Stimulated activated CD4-positive, alpha-beta T cell treated with anti-CD3 and anti-CD28 coated beads, TNF-alpha, amount 100 ng/mL, for 1 hour (primary cell): ENCODE measurements at regions not wholly inside any gene's neighbourhood (a gene's known extent, or its start where the extent isn't known, plus 50 kb on each side); places are given as distances from the start of the nearest gene placed in this dataset.
"Not testable (repeated sequence)": the region's sequence is repeated elsewhere in the genome, so short reads cannot be mapped to it uniquely, and the experiment has no call there.

Experiments used
- DNase-seq, 3 donors: peaks; one replicate each; pipeline ENCODE4 v3.0.0-alpha.2; 2020; ENCODE audit warnings: low read depth in 3 of 3, low spot score in 1 of 3

DNA sequence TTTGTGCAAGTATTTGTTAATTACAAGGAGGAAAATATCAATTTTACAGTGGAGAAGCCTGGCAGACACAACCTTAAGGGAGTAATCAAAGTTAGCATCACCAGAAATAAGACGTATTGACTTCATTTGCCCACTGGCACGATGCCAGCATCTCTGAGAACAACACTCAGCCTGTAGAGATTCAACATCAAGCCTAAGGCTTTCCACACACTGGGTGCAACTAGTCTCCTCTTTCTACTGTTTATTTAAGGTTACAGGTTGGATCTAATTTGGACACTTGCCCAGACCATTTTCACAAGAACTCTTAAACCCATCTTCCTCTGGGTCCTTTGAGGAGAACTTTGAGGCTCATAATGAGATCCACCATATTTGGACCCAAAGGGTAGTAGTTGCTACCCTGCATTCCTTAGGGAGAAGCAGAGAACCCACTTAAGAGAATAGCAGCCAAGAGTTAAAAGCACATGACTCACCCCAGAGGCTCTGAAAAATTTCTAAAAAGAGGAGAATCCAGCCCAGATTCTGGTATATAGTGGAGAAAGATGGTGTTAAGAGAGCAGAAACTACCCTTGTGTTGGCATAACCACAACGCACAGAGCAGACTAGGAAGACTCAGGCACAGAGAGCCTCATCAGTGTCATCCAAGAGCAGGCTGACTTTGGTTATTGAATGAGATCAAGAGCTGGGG lies 97.3 kb downstream of the CCDC71L start:
- DNase-seq, result no peak

DNA sequence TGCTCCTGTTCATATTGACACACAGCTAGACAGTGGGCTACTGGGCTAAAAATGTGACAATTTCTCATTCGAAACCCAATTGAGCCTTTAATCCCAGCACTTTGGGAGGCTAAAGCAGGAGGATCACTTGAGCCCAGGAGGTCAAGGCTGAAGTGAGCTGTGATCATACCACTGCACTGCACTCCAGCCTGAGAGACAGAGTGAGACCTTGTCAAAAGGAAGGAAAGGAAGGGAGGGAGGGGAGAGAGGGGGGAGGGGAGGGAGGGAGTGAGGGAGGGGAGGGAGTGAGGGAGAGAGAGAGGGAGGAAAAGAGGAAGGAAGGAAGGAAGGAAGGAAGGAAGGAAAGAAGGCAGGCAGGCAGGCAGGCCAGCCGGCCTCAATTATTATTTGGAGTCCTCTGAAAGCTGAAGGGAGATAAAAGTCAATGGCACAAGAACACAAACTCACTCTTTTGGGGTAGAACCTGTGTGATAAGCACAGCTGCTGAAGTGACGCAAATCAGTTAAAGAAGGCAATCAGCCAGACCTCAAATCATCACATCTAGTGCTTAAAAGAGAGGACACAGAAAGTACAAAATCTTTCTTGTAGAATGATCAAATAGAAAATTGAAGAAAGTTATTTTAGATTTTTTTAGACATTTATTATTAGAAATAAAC lies 98.1 kb downstream of the CCDC71L start:
- DNase-seq, result no peak

- DNase-seq, result no peak
Observed at GRCh38 chr7:106561666-106562411, 99.1 kb downstream of the CCDC71L start.

GRCh38 chr7:106561151-106561550 lies 99.8 kb downstream of the CCDC71L start:
- no peak for DNase-seq

DNA sequence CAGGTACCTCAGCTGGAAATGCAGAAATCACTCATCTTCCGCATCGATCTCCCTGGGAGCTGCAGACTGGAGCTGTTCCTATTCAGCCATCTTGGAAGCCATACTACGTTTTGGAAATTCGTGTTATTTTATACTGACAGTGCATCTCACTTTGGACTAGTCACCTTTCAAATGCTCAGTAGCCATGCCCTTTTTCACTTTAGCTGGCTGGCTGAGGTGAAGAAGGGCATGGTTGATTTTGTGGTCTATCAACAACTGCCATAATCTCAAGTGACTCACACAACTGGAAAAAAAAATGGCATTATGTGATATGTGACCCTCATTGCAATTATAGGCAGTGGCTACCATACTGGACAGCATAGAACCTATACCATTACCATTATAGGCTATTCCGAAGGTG lies 100.5 kb downstream of the CCDC71L start:
- DNase-seq, result no peak

- DNase-seq, result not testable (repeated sequence)
Observed at GRCh38 chr7:106556244-106556643, 104.7 kb downstream of the CCDC71L start.

DNA sequence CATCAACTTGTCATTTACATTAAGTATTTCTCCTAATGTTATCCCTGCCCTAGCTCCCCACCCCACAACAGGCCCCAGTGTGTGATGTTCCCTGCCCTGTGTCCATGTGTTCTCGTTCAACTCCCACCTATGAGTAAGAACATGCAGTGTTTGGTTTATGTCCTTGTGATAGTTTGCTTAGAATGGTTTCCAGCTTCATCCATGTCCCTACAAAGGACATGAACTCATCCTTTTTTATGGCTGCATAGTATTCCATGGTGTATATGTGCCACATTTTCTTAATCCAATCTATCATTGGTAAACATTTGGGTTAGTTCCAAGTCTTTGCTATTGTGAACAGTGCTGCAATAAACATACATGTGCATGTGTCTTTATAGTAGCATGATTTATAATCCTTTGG lies 106.3 kb downstream of the CCDC71L start:
- DNase-seq, result not testable (repeated sequence)

GRCh38 chr7:106553446-106553836 lies 107.5 kb downstream of the CCDC71L start:
- DNase-seq, result no peak

DNA sequence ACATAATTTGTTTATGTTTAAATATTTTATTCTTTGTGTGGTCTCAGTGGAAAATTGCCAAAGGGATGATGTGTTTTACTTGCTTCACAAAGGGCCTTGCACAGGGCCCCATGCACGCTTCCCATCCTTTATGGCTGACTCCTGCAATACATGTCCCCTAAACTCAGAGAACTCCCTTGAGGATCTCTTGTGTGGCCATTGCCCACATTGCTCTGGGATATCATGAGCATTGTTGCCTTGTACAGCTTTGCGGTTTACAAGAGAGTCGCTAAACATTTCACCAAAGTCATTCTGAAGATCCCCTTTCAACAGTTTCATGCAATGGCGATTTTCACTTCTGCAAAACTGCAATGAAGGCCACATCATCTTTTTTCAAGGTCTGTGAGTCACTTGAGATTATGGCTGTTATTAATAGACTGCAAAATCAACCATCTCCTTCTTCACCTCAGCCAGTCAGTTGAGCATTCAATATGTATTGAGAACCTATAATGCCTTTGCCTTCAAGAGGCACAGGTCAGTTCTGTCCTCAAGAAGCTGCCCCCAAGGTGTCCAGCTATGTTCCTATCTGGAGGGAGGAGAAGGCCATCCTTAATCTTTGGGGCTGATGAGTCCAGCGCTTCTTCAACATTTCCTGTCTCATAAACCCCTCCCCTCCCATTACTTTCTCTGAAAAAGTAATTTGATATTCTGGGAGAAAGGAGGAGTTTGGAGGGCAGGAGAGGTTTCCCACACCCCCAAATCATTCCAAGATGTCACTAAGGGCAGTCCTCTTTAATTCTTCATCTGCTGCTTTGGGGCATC lies 108.1 kb downstream of the CCDC71L start:
- DNase-seq, result no peak

GRCh38 chr7:106551936-106552335 lies 109.0 kb downstream of the CCDC71L start:
- no peak for DNase-seq

DNA sequence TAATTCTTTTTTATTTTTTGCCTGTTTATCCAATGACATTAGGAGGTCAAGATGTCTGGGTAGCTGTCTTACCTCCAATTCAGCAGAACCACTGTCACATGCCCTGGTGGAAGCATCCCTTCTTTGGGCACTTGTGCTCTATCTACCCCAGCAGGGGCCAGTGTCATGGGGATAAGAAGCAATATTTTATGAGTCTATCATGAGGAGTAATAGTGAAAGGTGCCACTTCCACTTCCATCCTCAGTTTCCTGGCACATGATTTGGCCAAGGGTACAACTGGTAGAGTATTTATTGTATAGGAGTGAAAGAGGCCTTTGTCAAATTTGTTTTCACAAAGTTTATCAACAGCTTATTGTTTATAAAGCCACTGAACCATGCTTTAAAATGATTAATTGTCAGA lies 112.5 kb downstream of the CCDC71L start:
- DNase-seq, result no peak

- no peak for DNase-seq
Observed at GRCh38 chr7:106545275-106545674, 115.7 kb downstream of the CCDC71L start.

- no peak for DNase-seq
Observed at GRCh38 chr7:106543221-106543757, 117.7 kb downstream of the CCDC71L start.

DNA sequence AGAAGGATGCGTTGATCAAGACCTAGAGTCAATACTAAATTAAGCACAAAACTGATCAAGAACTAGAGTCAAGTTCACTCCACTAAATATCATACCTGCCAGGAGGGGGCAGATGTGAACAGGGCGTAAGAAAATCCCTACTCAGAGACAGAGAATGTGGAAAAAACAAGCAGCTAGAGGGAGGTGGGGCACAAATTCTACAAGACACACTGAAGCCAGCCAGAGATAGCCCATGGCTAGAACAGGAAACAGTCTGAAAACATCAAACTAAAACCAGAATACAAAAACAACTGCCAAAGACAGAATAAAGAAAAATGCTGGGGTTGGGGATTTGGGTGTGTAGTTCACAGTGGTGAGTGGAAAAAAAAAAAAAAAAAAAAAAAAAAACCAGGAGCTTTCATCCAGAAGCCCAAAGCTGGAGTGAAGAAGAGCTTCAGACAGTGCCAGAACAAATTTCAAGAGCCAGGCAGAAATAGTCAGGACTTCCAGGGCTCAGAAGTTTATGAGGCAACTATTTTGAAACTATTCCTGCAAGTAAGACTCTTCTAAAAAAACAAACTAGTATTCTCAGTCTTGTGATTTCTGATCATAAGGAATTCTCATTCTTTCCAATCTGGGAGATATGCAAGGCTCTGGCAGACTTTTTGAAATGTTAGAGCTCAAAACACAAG lies 118.3 kb downstream of the CCDC71L start:
- no peak for DNase-seq

DNA sequence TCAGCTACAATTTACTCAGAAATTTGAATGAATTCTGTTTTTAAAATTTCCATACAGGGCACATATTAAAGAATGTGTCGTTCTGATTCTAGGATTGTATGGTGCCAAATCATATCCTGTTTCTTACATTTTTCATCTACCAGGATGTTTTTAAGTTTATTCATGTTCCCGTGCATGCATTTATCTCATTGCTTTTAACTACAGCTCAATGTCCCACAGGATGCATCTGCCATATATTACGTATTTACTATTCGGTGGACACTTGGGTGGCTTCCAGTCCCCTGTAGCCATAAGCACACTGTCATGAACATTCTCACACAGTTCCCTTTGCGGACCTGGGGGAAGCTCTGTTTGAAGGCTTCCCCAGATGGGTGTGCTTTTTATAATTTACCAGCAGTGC lies 122.3 kb downstream of the CCDC71L start:
- no peak for DNase-seq

- no peak for DNase-seq
Observed at GRCh38 chr7:106537119-106537518, 123.8 kb downstream of the CCDC71L start.

DNA sequence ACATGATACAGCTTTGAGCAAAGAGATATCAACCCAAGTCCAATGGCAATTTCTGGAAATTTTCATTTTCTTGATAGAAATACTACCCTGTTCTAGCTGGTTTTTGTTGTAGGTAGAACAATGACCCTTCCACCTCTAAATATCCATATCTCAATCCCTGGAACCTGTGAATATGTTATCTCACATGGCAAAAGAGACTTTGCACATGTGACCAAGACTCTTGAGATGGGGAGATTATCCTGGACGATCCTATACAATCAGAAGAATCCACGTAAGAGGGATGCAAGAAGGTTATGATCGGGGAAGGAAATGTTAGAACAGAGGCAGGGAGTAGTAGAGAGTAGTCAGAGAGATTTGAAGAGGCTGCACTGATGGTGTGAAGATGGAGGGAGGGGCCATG lies 124.9 kb downstream of the CCDC71L start:
- no peak for DNase-seq

- DNase-seq, result no peak
Observed at GRCh38 chr7:106535234-106535932, 125.6 kb downstream of the CCDC71L start.

DNA sequence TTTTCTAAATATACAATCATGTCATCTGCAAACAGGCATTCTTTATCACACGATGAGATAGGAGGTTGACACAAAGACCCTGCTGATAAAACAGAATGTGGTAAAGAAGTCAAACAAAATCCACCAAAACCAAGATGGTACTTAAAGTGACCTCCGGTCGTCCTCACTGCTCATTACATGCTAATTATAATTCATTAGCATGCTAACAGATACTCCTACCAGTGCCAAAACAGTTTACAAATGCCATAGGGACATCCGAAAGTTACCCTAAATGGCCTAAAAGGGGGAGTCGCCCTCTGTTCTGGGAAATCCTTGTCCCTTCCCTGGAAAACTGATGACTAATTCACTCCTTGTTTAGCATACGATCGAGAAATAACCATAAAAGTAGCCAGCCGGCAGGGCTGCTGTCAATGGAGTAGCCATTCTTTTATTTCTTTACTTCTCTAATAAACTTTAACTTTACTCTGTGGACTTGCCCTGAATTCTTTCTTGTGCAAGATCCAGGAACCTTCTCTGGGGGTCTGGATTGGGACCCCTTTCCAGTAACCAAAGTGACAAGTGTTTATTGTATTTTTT lies 126.6 kb downstream of the CCDC71L start:
- no peak for DNase-seq

DNA sequence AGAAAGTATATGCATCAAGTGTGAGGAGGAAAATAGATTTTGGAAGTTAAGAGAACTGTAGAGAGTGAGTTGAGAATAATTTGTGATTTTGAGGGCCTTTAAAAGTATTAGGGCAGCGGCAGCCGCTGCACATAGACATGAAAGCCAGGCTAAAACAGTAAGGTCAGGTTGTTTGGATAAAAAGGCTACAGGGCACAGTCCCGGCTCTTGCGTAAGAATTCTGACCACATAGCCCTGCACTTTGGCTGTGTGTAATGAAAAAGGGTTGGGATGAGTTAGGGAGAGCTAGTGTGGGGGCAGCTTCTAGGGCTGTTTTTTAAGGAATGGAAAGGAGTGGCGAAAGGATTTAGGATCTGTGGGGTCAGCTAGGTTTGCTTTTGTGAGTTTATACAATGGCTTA lies 130.8 kb downstream of the CCDC71L start:
- not testable (repeated sequence) for DNase-seq
